ENCODE measurements at regions not wholly inside any gene's neighbourhood (a gene's known extent, or its start where the extent isn't known, plus 50 kb on each side); places are given as distances from the start of the nearest gene placed in this dataset.

GRCh38 chr15:97144377-97144711, 813.8 kb downstream of the NR2F2 start:
- H3K79me2 ChIP-seq (ENCODE audit: low read length) = no peaks in the 10 kb centered on the region
- H3K27me3 ChIP-seq (ENCODE audit: low read depth, low read length) = no peaks in the 10 kb centered on the region
- no peak overlapping the region for H3K9ac ChIP-seq (ENCODE audit: low read length)
- 0 out of 2 replicates have a peak, but pooled peaks cover 3% of the 10 kb centered on the region for H3K9me3 ChIP-seq (ENCODE audit: insufficient read depth, low read length)
- H3K4me2 ChIP-seq (ENCODE audit: low read length) = no peak overlapping the region
- H3K4me1 ChIP-seq (ENCODE audit: low read length) = no peaks in the 10 kb centered on the region
- H4K20me1 ChIP-seq (ENCODE audit: insufficient read depth, low read length) = no peaks in the 10 kb centered on the region
- no peak overlapping the region for H2AFZ ChIP-seq (ENCODE audit: low read depth, low read length)
- TF ChIP-seq, protein P1, sequence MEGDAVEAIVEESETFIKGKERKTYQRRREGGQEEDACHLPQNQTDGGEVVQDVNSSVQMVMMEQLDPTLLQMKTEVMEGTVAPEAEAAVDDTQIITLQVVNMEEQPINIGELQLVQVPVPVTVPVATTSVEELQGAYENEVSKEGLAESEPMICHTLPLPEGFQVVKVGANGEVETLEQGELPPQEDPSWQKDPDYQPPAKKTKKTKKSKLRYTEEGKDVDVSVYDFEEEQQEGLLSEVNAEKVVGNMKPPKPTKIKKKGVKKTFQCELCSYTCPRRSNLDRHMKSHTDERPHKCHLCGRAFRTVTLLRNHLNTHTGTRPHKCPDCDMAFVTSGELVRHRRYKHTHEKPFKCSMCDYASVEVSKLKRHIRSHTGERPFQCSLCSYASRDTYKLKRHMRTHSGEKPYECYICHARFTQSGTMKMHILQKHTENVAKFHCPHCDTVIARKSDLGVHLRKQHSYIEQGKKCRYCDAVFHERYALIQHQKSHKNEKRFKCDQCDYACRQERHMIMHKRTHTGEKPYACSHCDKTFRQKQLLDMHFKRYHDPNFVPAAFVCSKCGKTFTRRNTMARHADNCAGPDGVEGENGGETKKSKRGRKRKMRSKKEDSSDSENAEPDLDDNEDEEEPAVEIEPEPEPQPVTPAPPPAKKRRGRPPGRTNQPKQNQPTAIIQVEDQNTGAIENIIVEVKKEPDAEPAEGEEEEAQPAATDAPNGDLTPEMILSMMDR (IDR thresholded peaks at IDR 0.05; ENCODE audit: low read depth, low read length) = no peak
- TF ChIP-seq EZH2phosphoT487 (IDR thresholded peaks at IDR 0.05; ENCODE audit: low read depth) = no peak
- no peak overlapping the region for H3K4me3 ChIP-seq (ENCODE audit: low read length)
- no peak overlapping the region for H3K27ac ChIP-seq (ENCODE audit: low read length)
- no peaks in the 10 kb centered on the region for H3K36me3 ChIP-seq (replicated peaks; ENCODE audit: low read depth, low read length)

- TF ChIP-seq EZH2phosphoT487 (IDR thresholded peaks at IDR 0.05; ENCODE audit: low read depth) = no peak
- TF ChIP-seq, protein P1 (IDR thresholded peaks at IDR 0.05; ENCODE audit: low read depth, low read length) = no peak
- no peaks in the 10 kb centered on the region for H4K20me1 ChIP-seq (ENCODE audit: insufficient read depth, low read length)
- no peak overlapping the region for H3K4me3 ChIP-seq (ENCODE audit: low read length)
- no peak overlapping the region for H3K27ac ChIP-seq (ENCODE audit: low read length)
- no peaks in the 10 kb centered on the region for H3K36me3 ChIP-seq (replicated peaks; ENCODE audit: low read depth, low read length)
- no peak overlapping the region for H2AFZ ChIP-seq (ENCODE audit: low read depth, low read length)
- H3K4me1 ChIP-seq (ENCODE audit: low read length) = no peaks in the 10 kb centered on the region
- H3K27me3 ChIP-seq (ENCODE audit: low read depth, low read length) = no peaks in the 10 kb centered on the region
- no peaks in the 10 kb centered on the region for H3K79me2 ChIP-seq (ENCODE audit: low read length)
- 0 out of 2 replicates have a peak, but pooled peaks cover 3% of the 10 kb centered on the region for H3K9me3 ChIP-seq (ENCODE audit: insufficient read depth, low read length)
- H3K9ac ChIP-seq (ENCODE audit: low read length) = no peak overlapping the region
- H3K4me2 ChIP-seq (ENCODE audit: low read length) = no peak overlapping the region
Observed at GRCh38 chr15:97146929-97147870, 813.3 kb upstream of the ARRDC4 start.

GRCh38 chr15:97153356-97153965, 807.0 kb upstream of the ARRDC4 start:
- no peaks in the 10 kb centered on the region for H3K79me2 ChIP-seq (ENCODE audit: low read length)
- H3K4me2 ChIP-seq (ENCODE audit: low read length) = no peak overlapping the region
- H4K20me1 ChIP-seq (ENCODE audit: insufficient read depth, low read length) = no peaks in the 10 kb centered on the region
- no peaks in the 10 kb centered on the region for H3K36me3 ChIP-seq (replicated peaks; ENCODE audit: low read depth, low read length)
- H3K27me3 ChIP-seq (ENCODE audit: low read depth, low read length) = no peaks in the 10 kb centered on the region
- H3K9me3 ChIP-seq (ENCODE audit: insufficient read depth, low read length) = no peaks in the 10 kb centered on the region
- TF ChIP-seq, protein P1 (IDR thresholded peaks at IDR 0.05; ENCODE audit: low read depth, low read length) = no peak
- TF ChIP-seq EZH2phosphoT487 (IDR thresholded peaks at IDR 0.05; ENCODE audit: low read depth) = no peak
- no peak overlapping the region for H2AFZ ChIP-seq (ENCODE audit: low read depth, low read length)
- no peak overlapping the region for H3K27ac ChIP-seq (ENCODE audit: low read length)
- no peaks in the 10 kb centered on the region for H3K4me1 ChIP-seq (ENCODE audit: low read length)
- H3K4me3 ChIP-seq (ENCODE audit: low read length) = no peak overlapping the region
- no peak overlapping the region for H3K9ac ChIP-seq (ENCODE audit: low read length)

DNA sequence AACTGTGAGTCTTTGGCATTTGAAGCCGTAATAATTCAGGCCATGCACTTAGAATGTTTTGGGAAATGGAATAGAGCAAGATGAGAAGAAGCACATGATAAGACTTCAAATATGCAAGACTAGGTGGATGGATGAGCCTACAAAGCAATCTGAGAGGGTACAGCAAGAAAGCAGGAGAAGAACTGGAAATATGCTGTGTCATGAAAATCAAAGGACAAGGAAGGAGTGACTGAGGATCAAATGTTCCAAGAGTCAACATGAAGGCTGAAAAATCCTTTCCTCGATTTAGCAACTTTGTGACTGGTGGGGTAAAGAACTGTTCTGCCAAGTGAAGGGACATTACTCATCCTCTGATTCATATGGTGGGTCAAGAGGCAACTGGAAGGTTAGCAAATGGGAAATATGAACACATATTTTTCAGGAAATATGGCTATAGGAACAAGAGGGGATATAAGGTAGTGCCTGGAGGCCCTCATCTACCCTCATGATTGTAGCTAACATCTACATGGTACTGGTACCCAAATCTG, 803.7 kb upstream of the ARRDC4 start:
- H2AFZ ChIP-seq (ENCODE audit: low read depth, low read length) = no peak overlapping the region
- H3K9ac ChIP-seq (ENCODE audit: low read length) = no peak overlapping the region
- H3K4me1 ChIP-seq (ENCODE audit: low read length) = no peaks in the 10 kb centered on the region
- no peaks in the 10 kb centered on the region for H3K27me3 ChIP-seq (ENCODE audit: low read depth, low read length)
- H4K20me1 ChIP-seq (ENCODE audit: insufficient read depth, low read length) = no peaks in the 10 kb centered on the region
- no peaks in the 10 kb centered on the region for H3K79me2 ChIP-seq (ENCODE audit: low read length)
- TF ChIP-seq EZH2phosphoT487 (IDR thresholded peaks at IDR 0.05; ENCODE audit: low read depth) = no peak
- TF ChIP-seq, protein P1 (IDR thresholded peaks at IDR 0.05; ENCODE audit: low read depth, low read length) = no peak
- H3K9me3 ChIP-seq (ENCODE audit: insufficient read depth, low read length) = no peaks in the 10 kb centered on the region
- no peak overlapping the region for H3K27ac ChIP-seq (ENCODE audit: low read length)
- H3K36me3 ChIP-seq (replicated peaks; ENCODE audit: low read depth, low read length) = no peaks in the 10 kb centered on the region
- H3K4me2 ChIP-seq (ENCODE audit: low read length) = no peak overlapping the region
- H3K4me3 ChIP-seq (ENCODE audit: low read length) = no peak overlapping the region

Measured in OCI-LY3 (cell line).